ENCODE measurements at regions not wholly inside any gene's neighbourhood (a gene's known extent, or its start where the extent isn't known, plus 50 kb on each side); places are given as distances from the start of the nearest gene placed in this dataset.

GRCh38 chr15:97168704-97169475 lies 791.6 kb upstream of the ARRDC4 start:
- H3K9me3 ChIP-seq (ENCODE audit: control insufficient read depth, low read depth, low read length): no peaks in the 10 kb centered on the region
- DNase-seq (ENCODE audit: low read depth, low spot score) (no peak), FAIRE-seq (no peak)
- no peak overlapping the region for H2AFZ ChIP-seq (ENCODE audit: control insufficient read depth, low read length)
- TF ChIP-seq EZH2 (IDR thresholded peaks at IDR 0.05; ENCODE audit: low read length): no peak
- TF ChIP-seq CTCF (optimal IDR thresholded peaks at IDR 0.05 in 1 of 3, IDR thresholded peaks at IDR 0.05 in 1 of 3, conservative IDR thresholded peaks at IDR 0.05 in 1 of 3; ENCODE audit: extremely low read depth in 1 of 3, insufficient read depth in 2 of 3, low read length in 3 of 3): no peak
- H3K4me1 ChIP-seq (ENCODE audit: control insufficient read depth, extremely low read depth, insufficient read depth, low read length): no peaks in the 10 kb centered on the region
- no peaks in the 10 kb centered on the region for H3K36me3 ChIP-seq (ENCODE audit: control insufficient read depth in 2 of 2, extremely low read depth in 1 of 2, insufficient read depth in 2 of 2, low read length in 2 of 2)
- H3K27ac ChIP-seq (ENCODE audit: control insufficient read depth, insufficient read depth, low read length): no peak overlapping the region
- no peak overlapping the region for H3K9ac ChIP-seq (ENCODE audit: control insufficient read depth, extremely low read depth, insufficient read depth, low read length)
- H4K20me1 ChIP-seq (ENCODE audit: control insufficient read depth, extremely low read depth, insufficient read depth, low read length): no peaks in the 10 kb centered on the region
- no peak overlapping the region for H3K4me3 ChIP-seq (ENCODE audit: control insufficient read depth in 2 of 3, extremely low read depth in 1 of 3, insufficient read depth in 2 of 3, low read depth in 1 of 3, low read length in 3 of 3)
- dilution Hi-C loops (cut with MboI; ENCODE audit: extremely low pct_ligation_motif_present, low sequenced_read_pairs): no loop called here
- no peaks in the 10 kb centered on the region for H3K9me1 ChIP-seq (ENCODE audit: control insufficient read depth, extremely low read depth, insufficient read depth, low read length)
- H3K79me2 ChIP-seq (ENCODE audit: control insufficient read depth, insufficient read depth, low read length): no peaks in the 10 kb centered on the region
- H3K4me2 ChIP-seq (ENCODE audit: control insufficient read depth, extremely low read depth, insufficient read depth, low read depth, low read length): no peak overlapping the region
- H3K27me3 ChIP-seq (ENCODE audit: control insufficient read depth, extremely low read depth, insufficient read depth, low read length): no peaks in the 10 kb centered on the region

GRCh38 chr15:97171556-97171955 lies 788.9 kb upstream of the ARRDC4 start:
- H3K9me3 ChIP-seq (ENCODE audit: control insufficient read depth, low read depth, low read length): no peaks in the 10 kb centered on the region
- H3K79me2 ChIP-seq (ENCODE audit: control insufficient read depth, insufficient read depth, low read length): no peaks in the 10 kb centered on the region
- no peak overlapping the region for H3K4me2 ChIP-seq (ENCODE audit: control insufficient read depth, extremely low read depth, insufficient read depth, low read depth, low read length)
- FAIRE-seq: no peak
- dilution Hi-C loops (cut with MboI; ENCODE audit: extremely low pct_ligation_motif_present, low sequenced_read_pairs): no loop called here
- H3K4me3 ChIP-seq (ENCODE audit: control insufficient read depth in 2 of 3, extremely low read depth in 1 of 3, insufficient read depth in 2 of 3, low read depth in 1 of 3, low read length in 3 of 3): no peak overlapping the region
- H3K9ac ChIP-seq (ENCODE audit: control insufficient read depth, extremely low read depth, insufficient read depth, low read length): no peak overlapping the region
- no peaks in the 10 kb centered on the region for H3K9me1 ChIP-seq (ENCODE audit: control insufficient read depth, extremely low read depth, insufficient read depth, low read length)
- H4K20me1 ChIP-seq (ENCODE audit: control insufficient read depth, extremely low read depth, insufficient read depth, low read length): no peaks in the 10 kb centered on the region
- H3K27ac ChIP-seq (ENCODE audit: control insufficient read depth, insufficient read depth, low read length): no peak overlapping the region
- TF ChIP-seq CTCF (optimal IDR thresholded peaks at IDR 0.05 in 1 of 3, IDR thresholded peaks at IDR 0.05 in 1 of 3, conservative IDR thresholded peaks at IDR 0.05 in 1 of 3; ENCODE audit: extremely low read depth in 1 of 3, insufficient read depth in 2 of 3, low read length in 3 of 3) (no peak), EZH2 (IDR thresholded peaks at IDR 0.05; ENCODE audit: low read length) (no peak)
- no peak overlapping the region for H2AFZ ChIP-seq (ENCODE audit: control insufficient read depth, low read length)
- no peaks in the 10 kb centered on the region for H3K36me3 ChIP-seq (ENCODE audit: control insufficient read depth in 2 of 2, extremely low read depth in 1 of 2, insufficient read depth in 2 of 2, low read length in 2 of 2)
- no peaks in the 10 kb centered on the region for H3K27me3 ChIP-seq (ENCODE audit: control insufficient read depth, extremely low read depth, insufficient read depth, low read length)
- no peak for DNase-seq (ENCODE audit: low read depth, low spot score)
- no peaks in the 10 kb centered on the region for H3K4me1 ChIP-seq (ENCODE audit: control insufficient read depth, extremely low read depth, insufficient read depth, low read length)
